T47D (cell line): ENCODE measurements at regions not wholly inside any gene's neighbourhood (a gene's known extent, or its start where the extent isn't known, plus 50 kb on each side); places are given as distances from the start of the nearest gene placed in this dataset.
"Not testable (repeated sequence)": the region's sequence is repeated elsewhere in the genome, so short reads cannot be mapped to it uniquely, and the experiment has no call there.

Source experiments
- DNase-seq, 2 experiments: peaks; one replicate each; pipeline versions ENCODE4 v3.0.0 to v3.0.0-alpha.2; 2011 to 2012; ENCODE audit warnings: low read depth in 1 of 2, low spot score in 1 of 2
- JUND ChIP-seq: IDR thresholded peaks from 2 replicates; pipeline ENCODE4 v1.6.1; 2012; ENCODE audit warnings: low read depth
- in situ Hi-C: cut with HindIII; loops from 2 replicates; pipeline ENCODE4 v1.10.0; 2016; ENCODE audit warnings: low sequenced_read_pairs, low pct_unique_long_range_greater_than_20kb

- TF ChIP-seq JUND = no peak
- DNase-seq = no peak
- in situ Hi-C loops = no loop called here
These were observed 334.9 kb upstream of the MON1B start for GRCh38 chr16:76856112-76856511.

GRCh38 chr16:76857402-76857801 is 333.6 kb upstream of the MON1B start:
- in situ Hi-C loops = no loop called here
- TF ChIP-seq JUND = no peak
- no peak for DNase-seq

- DNase-seq = no peak
- no peak for TF ChIP-seq JUND
- in situ Hi-C loops = no loop called here
These were observed 328.1 kb upstream of the MON1B start for GRCh38 chr16:76862901-76863300.

- DNase-seq = no peak
- TF ChIP-seq JUND = no peak
- in situ Hi-C loops = no loop called here
These were observed 324.0 kb upstream of the MON1B start for GRCh38 chr16:76866994-76867393.

GRCh38 chr16:76875898-76876297 is 315.1 kb upstream of the MON1B start:
- in situ Hi-C loops = no loop called here
- no peak for TF ChIP-seq JUND
- no peak for DNase-seq

- no peak for DNase-seq
- in situ Hi-C loops = no loop called here
- no peak for TF ChIP-seq JUND
These were observed 311.6 kb upstream of the MON1B start for GRCh38 chr16:76879420-76879819.

GRCh38 chr16:76880523-76880922 is 310.5 kb upstream of the MON1B start:
- DNase-seq = not testable (repeated sequence)

GRCh38 chr16:76882105-76882504 is 308.9 kb upstream of the MON1B start:
- in situ Hi-C loops = no loop called here
- TF ChIP-seq JUND = no peak
- peak in 1 of 2 experiments; percentile 5 for DNase-seq

More at GRCh38 chr16:76880523-76880922, 310.5 kb upstream of the MON1B start:
- in situ Hi-C loops = not testable (repeated sequence)

- DNase-seq = no peak
- in situ Hi-C loops = no loop called here
- TF ChIP-seq JUND = no peak
These were observed 307.9 kb upstream of the MON1B start for GRCh38 chr16:76883076-76883475.

- TF ChIP-seq JUND = no peak
- in situ Hi-C loops = no loop called here
- DNase-seq = no peak
These were observed 305.0 kb upstream of the MON1B start for GRCh38 chr16:76885776-76886537.

GRCh38 chr16:76897816-76898215 is 293.2 kb upstream of the MON1B start:
- in situ Hi-C loops = no loop called here
- TF ChIP-seq JUND = no peak

GRCh38 chr16:76899767-76900166 is 291.2 kb upstream of the MON1B start:
- in situ Hi-C loops = no loop called here
- DNase-seq = no peak
- TF ChIP-seq JUND = no peak

More at GRCh38 chr16:76897816-76898215, 293.2 kb upstream of the MON1B start:
- DNase-seq = no peak

GRCh38 chr16:76900285-76901263 is 290.4 kb upstream of the MON1B start:
- DNase-seq = no peak
- in situ Hi-C loops = no loop called here
- TF ChIP-seq JUND = no peak
